Psoas muscle (tissue), 7 donors: ENCODE measurements at regions not wholly inside any gene's neighbourhood (a gene's known extent, or its start where the extent isn't known, plus 50 kb on each side); places are given as distances from the start of the nearest gene placed in this dataset.

Source experiments
- ATAC-seq, 4 donors: fragments of 200-7000 bp; cut with Tn5 transposase; one replicate each; pipeline ENCODE4 v1.9.1; 2020; ENCODE audit warnings: moderate library complexity in 3 of 4, mild to moderate bottlenecking in 2 of 4
- DNase-seq, 2 donors: peaks; one replicate each; pipeline ENCODE4 v3.0.0-alpha.2; 2020
- H3K27ac ChIP-seq: fragments of 200-600 bp; one replicate; pipeline ENCODE4 v1.8.0; 2022
- H3K27me3 ChIP-seq, 3 donors: fragments of 200-600 bp in 1 of 3; one replicate each; pipeline versions ENCODE4 v1.6.1 to v1.8.0; 2013 to 2022; ENCODE audit warnings: low read length in 2 of 3, mild to moderate bottlenecking in 2 of 3, moderate library complexity in 1 of 3; ENCODE audit not compliant: insufficient read depth in 3 of 3
- H3K36me3 ChIP-seq, 2 donors: fragments of 200-600 bp in 1 of 2; one replicate each; pipeline versions ENCODE4 v1.6.1 to v1.8.0; 2013 to 2022; ENCODE audit warnings: low read depth in 1 of 2, mild to moderate bottlenecking in 1 of 2, moderate library complexity in 1 of 2; ENCODE audit not compliant: insufficient read depth in 1 of 2
- H3K4me1 ChIP-seq: fragments of 200-600 bp; one replicate; pipeline ENCODE4 v1.8.0; 2022
- H3K4me3 ChIP-seq: fragments of 200-600 bp; one replicate; pipeline ENCODE4 v1.8.0; 2022; ENCODE audit warnings: mild to moderate bottlenecking
- H3K9me3 ChIP-seq: fragments of 200-600 bp; one replicate; pipeline ENCODE4 v1.8.0; 2022
- CTCF ChIP-seq: fragments of 200-600 bp; IDR thresholded peaks from one replicate; pipeline ENCODE4 v1.8.0; 2022; ENCODE audit warnings: antibody characterized with exemption
- WGBS, 3 donors: extraction: QIAGEN DNeasy Blood & Tissue Kit; methylation state at CpG; one replicate each; pipeline versions ENCODE4 v1.1.6 to v1.1.7; 2013; 5-methylcytosine and 5-hydroxymethylcytosine counted together
- intact Hi-C, 2 donors: fragments of 100-400 bp; cut with DNase I; formaldehyde crosslinking; loops; one replicate each; pipeline versions ENCODE4 v1.11.0 to v1.14.2; 2022
- donor health status: healthy with polysubstance abuse.
- donor health status: DM: no; HTN: no; CAD: no; lungs with moderate emphysema.
- donor health status: Bipolar disorder and iron deficiency.
- donor health status: healthy.
- donor health status: DM: yes; HTN: yes; CAD: no.
- donor health status: DM: no; HTN: no; CAD: no.
- donor health status: DM: yes; HTN: yes; CAD: no.

- DNase-seq (no peak), ATAC-seq (no peak)
- Histone ChIP-seq H3K4me3 (no peak overlapping the region), H3K9me3 (no peaks in the 10 kb centered on the region), H3K4me1 (no peaks in the 10 kb centered on the region), H3K36me3 (no peaks in the 10 kb centered on the region), H3K27me3 (no peaks in the 10 kb centered on the region), H3K27ac (no peak overlapping the region)
- intact Hi-C loops: no loop called here
- no peak for TF ChIP-seq CTCF
- 22 to 33% (median 27%) methylated on average over 4 of the region's 4 CpGs for WGBS, 3 donors
These were observed 167.9 kb downstream of the CBLN2 start for GRCh38 chr18:72376256-72376655.

- DNase-seq: no peak
- Histone ChIP-seq H3K4me3 (no peak overlapping the region), H3K27me3 (no peaks in the 10 kb centered on the region), H3K9me3 (no peaks in the 10 kb centered on the region), H3K4me1 (no peaks in the 10 kb centered on the region), H3K36me3 (no peaks in the 10 kb centered on the region), H3K27ac (no peak overlapping the region)
- no peak for ATAC-seq
- intact Hi-C loops: no loop called here
- TF ChIP-seq CTCF: no peak
- 32 to 39% (median 34%) methylated on average over 5 of the region's 5 CpGs for WGBS, 3 donors
These were observed 168.5 kb downstream of the CBLN2 start for GRCh38 chr18:72375618-72376017.

GRCh38 chr18:72372076-72372475 lies 172.1 kb downstream of the CBLN2 start:
- no peaks in the 10 kb centered on the region for H3K9me3 ChIP-seq
- ATAC-seq (no peak), DNase-seq (no peak)
- H3K27ac ChIP-seq: no peak overlapping the region
- H3K27me3 ChIP-seq: no peaks in the 10 kb centered on the region
- TF ChIP-seq CTCF: no peak
- H3K36me3 ChIP-seq: no peaks in the 10 kb centered on the region
- no peak overlapping the region for H3K4me3 ChIP-seq
- intact Hi-C loops: no loop called here
- H3K4me1 ChIP-seq: no peaks in the 10 kb centered on the region

GRCh38 chr18:72368308-72368707 lies 175.8 kb downstream of the CBLN2 start:
- H3K36me3 ChIP-seq: no peaks in the 10 kb centered on the region
- H3K27ac ChIP-seq: no peak overlapping the region
- WGBS, 3 donors: 34 to 50% (median 41%) methylated on average over 1 of the region's 1 CpG
- H3K27me3 ChIP-seq: no peaks in the 10 kb centered on the region
- H3K4me1 ChIP-seq: no peaks in the 10 kb centered on the region
- ATAC-seq (no peak), DNase-seq (no peak)
- H3K9me3 ChIP-seq: no peaks in the 10 kb centered on the region
- TF ChIP-seq CTCF: no peak
- no peak overlapping the region for H3K4me3 ChIP-seq
- intact Hi-C loops: no loop called here

- intact Hi-C loops: no loop called here
- TF ChIP-seq CTCF: no peak
- Histone ChIP-seq H3K27me3 (no peaks in the 10 kb centered on the region), H3K36me3 (no peaks in the 10 kb centered on the region), H3K9me3 (no peaks in the 10 kb centered on the region), H3K27ac (no peak overlapping the region), H3K4me3 (no peak overlapping the region), H3K4me1 (no peaks in the 10 kb centered on the region)
- ATAC-seq: no peak
- 76 to 85% (median 79%) methylated on average over 4 of the region's 4 CpGs for WGBS, 3 donors
- no peak for DNase-seq
These were observed 183.5 kb downstream of the CBLN2 start for GRCh38 chr18:72360634-72361033.
